Rectal smooth muscle tissue (tissue), 1 donor: ENCODE measurements at regions not wholly inside any gene's neighbourhood (a gene's known extent, or its start where the extent isn't known, plus 50 kb on each side); places are given as distances from the start of the nearest gene placed in this dataset.

ENCODE experiments used
- H3K27ac ChIP-seq: one replicate; pipeline ENCODE4 v1.7.0; 2013; ENCODE audit warnings: low read depth, low read length, inconsistent platforms
- H3K27me3 ChIP-seq: one replicate; pipeline ENCODE4 v1.7.0; 2013; ENCODE audit warnings: low read length; ENCODE audit not compliant: control insufficient read depth, insufficient read depth
- H3K36me3 ChIP-seq: one replicate; pipeline ENCODE4 v1.7.0; 2013; ENCODE audit warnings: low read length; ENCODE audit not compliant: control insufficient read depth, insufficient read depth
- H3K4me1 ChIP-seq: one replicate; pipeline ENCODE4 v1.7.0; 2013; ENCODE audit warnings: low read length; ENCODE audit not compliant: control insufficient read depth, insufficient read depth
- H3K4me3 ChIP-seq: one replicate; pipeline ENCODE4 v1.7.0; 2013; ENCODE audit warnings: low read length
- H3K9ac ChIP-seq: one replicate; pipeline ENCODE4 v1.7.0; 2013; ENCODE audit warnings: low read length

GRCh38 chr11:27841023-27841422, 140.8 kb upstream of the BDNF start:
- no peaks in the 10 kb centered on the region for H3K36me3 ChIP-seq
- H3K27ac ChIP-seq = no peak overlapping the region
- no peak overlapping the region for H3K4me3 ChIP-seq
- no peaks in the 10 kb centered on the region for H3K4me1 ChIP-seq
- H3K9ac ChIP-seq = no peak overlapping the region
- no peaks in the 10 kb centered on the region for H3K27me3 ChIP-seq

- Histone ChIP-seq H3K4me3 (no peak overlapping the region), H3K27ac (no peak overlapping the region)
Observed at GRCh38 chr11:27839226-27839913, 139.1 kb upstream of the BDNF start.

GRCh38 chr11:27838674-27839073, 138.4 kb upstream of the BDNF start:
- no peaks in the 10 kb centered on the region for H3K27me3 ChIP-seq
- H3K4me3 ChIP-seq = no peak overlapping the region
- H3K4me1 ChIP-seq = no peaks in the 10 kb centered on the region
- H3K36me3 ChIP-seq = no peaks in the 10 kb centered on the region
- H3K9ac ChIP-seq = no peak overlapping the region
- H3K27ac ChIP-seq = no peak overlapping the region

More at GRCh38 chr11:27839226-27839913, 139.1 kb upstream of the BDNF start:
- Histone ChIP-seq H3K27me3 (no peaks in the 10 kb centered on the region), H3K36me3 (no peaks in the 10 kb centered on the region), H3K9ac (no peak overlapping the region), H3K4me1 (no peaks in the 10 kb centered on the region)

GRCh38 chr11:27837895-27838563, 137.8 kb upstream of the BDNF start:
- Histone ChIP-seq H3K9ac (no peak overlapping the region), H3K27ac (no peak overlapping the region), H3K4me3 (no peak overlapping the region), H3K4me1 (no peaks in the 10 kb centered on the region), H3K36me3 (no peaks in the 10 kb centered on the region), H3K27me3 (no peaks in the 10 kb centered on the region)

GRCh38 chr11:27830206-27830605, 130.0 kb upstream of the BDNF start:
- H3K9ac ChIP-seq = no peak overlapping the region
- no peaks in the 10 kb centered on the region for H3K36me3 ChIP-seq
- no peak overlapping the region for H3K4me3 ChIP-seq
- H3K4me1 ChIP-seq = no peaks in the 10 kb centered on the region
- no peaks in the 10 kb centered on the region for H3K27me3 ChIP-seq
- H3K27ac ChIP-seq = no peak overlapping the region

GRCh38 chr11:27820249-27820648, 120.0 kb upstream of the BDNF start:
- Histone ChIP-seq H3K36me3 (no peaks in the 10 kb centered on the region), H3K4me3 (no peak overlapping the region), H3K9ac (no peak overlapping the region), H3K27me3 (no peaks in the 10 kb centered on the region), H3K4me1 (no peaks in the 10 kb centered on the region), H3K27ac (no peak overlapping the region)

- no peak overlapping the region for H3K27ac ChIP-seq
- H3K27me3 ChIP-seq = no peaks in the 10 kb centered on the region
- no peaks in the 10 kb centered on the region for H3K4me1 ChIP-seq
- no peaks in the 10 kb centered on the region for H3K36me3 ChIP-seq
- H3K9ac ChIP-seq = no peak overlapping the region
- no peak overlapping the region for H3K4me3 ChIP-seq
Observed at GRCh38 chr11:27816197-27816596, 115.9 kb upstream of the BDNF start.

- no peak overlapping the region for H3K9ac ChIP-seq
- no peak overlapping the region for H3K4me3 ChIP-seq
- no peaks in the 10 kb centered on the region for H3K27me3 ChIP-seq
- H3K4me1 ChIP-seq = no peaks in the 10 kb centered on the region
- H3K36me3 ChIP-seq = no peaks in the 10 kb centered on the region
- no peak overlapping the region for H3K27ac ChIP-seq
Observed at GRCh38 chr11:27812341-27812740, 112.1 kb upstream of the BDNF start.

- no peaks in the 10 kb centered on the region for H3K4me1 ChIP-seq
- H3K9ac ChIP-seq = no peak overlapping the region
- H3K36me3 ChIP-seq = no peaks in the 10 kb centered on the region
- no peak overlapping the region for H3K27ac ChIP-seq
- no peaks in the 10 kb centered on the region for H3K27me3 ChIP-seq
- no peak overlapping the region for H3K4me3 ChIP-seq
Observed at GRCh38 chr11:27807596-27807995, 107.3 kb upstream of the BDNF start.

- no peaks in the 10 kb centered on the region for H3K27me3 ChIP-seq
- no peak overlapping the region for H3K4me3 ChIP-seq
- H3K9ac ChIP-seq = no peak overlapping the region
- no peaks in the 10 kb centered on the region for H3K4me1 ChIP-seq
- H3K27ac ChIP-seq = no peak overlapping the region
- no peaks in the 10 kb centered on the region for H3K36me3 ChIP-seq
Observed at GRCh38 chr11:27806122-27806521, 105.9 kb upstream of the BDNF start.

GRCh38 chr11:27795955-27796861, 96.0 kb upstream of the BDNF start:
- no peaks in the 10 kb centered on the region for H3K36me3 ChIP-seq
- no peak overlapping the region for H3K4me3 ChIP-seq
- H3K27me3 ChIP-seq = no peaks in the 10 kb centered on the region
- no peaks in the 10 kb centered on the region for H3K4me1 ChIP-seq
- H3K9ac ChIP-seq = no peak overlapping the region
- no peak overlapping the region for H3K27ac ChIP-seq

- H3K27me3 ChIP-seq = no peaks in the 10 kb centered on the region
- H3K4me1 ChIP-seq = no peaks in the 10 kb centered on the region
- no peak overlapping the region for H3K4me3 ChIP-seq
- H3K27ac ChIP-seq = no peak overlapping the region
- no peak overlapping the region for H3K9ac ChIP-seq
- H3K36me3 ChIP-seq = no peaks in the 10 kb centered on the region
Observed at GRCh38 chr11:27786864-27787263, 86.6 kb upstream of the BDNF start.
